T-cell (primary cell): ENCODE measurements at regions not wholly inside any gene's neighbourhood (a gene's known extent, or its start where the extent isn't known, plus 50 kb on each side); places are given as distances from the start of the nearest gene placed in this dataset.

Experiments
- ATAC-seq, 4 experiments: fragments of 200-7000 bp in 3 of 4; fragments of 150-1000 bp in 1 of 4; cut with Tn5 transposase; replicated peaks in 1 of 4; 1 replicate in 3 of 4; 2 replicates in 1 of 4; pipeline ENCODE4 v1.10.0; 2021; ENCODE audit warnings: moderate library complexity in 3 of 4, mild to moderate bottlenecking in 2 of 4, moderate number of reproducible peaks in 1 of 4
- CTCF ChIA-PET, 2 donors: fragments of 300-600 bp; sonication (Branson Sonifier 250); formaldehyde crosslinking; loops; one replicate each; lab custom pipeline; 2022; ENCODE audit warnings: antibody characterized with exemption in 2 of 2; lab: Charles Lee
- POLR2A ChIA-PET, 2 donors: fragments of 300-600 bp; sonication (Branson Sonifier 250); formaldehyde crosslinking; loops; one replicate each; lab custom pipeline; 2022; ENCODE audit warnings: antibody characterized with exemption in 2 of 2; lab: Charles Lee
- DNase-seq, 35 experiments: peaks; one replicate each; pipeline versions ENCODE4 v3.0.0 to v3.0.0-alpha.2; 2013 to 2023
- H3K27ac ChIP-seq: one replicate; pipeline ENCODE4 v1.5.1; 2013; ENCODE audit warnings: low read length
- H3K27me3 ChIP-seq, 2 experiments: replicated peaks in 1 of 2; 1 replicate in 1 of 2; 2 replicates in 1 of 2; pipeline versions ENCODE4 v1.6.1 to v1.7.0; 2013; ENCODE audit warnings: low read length in 1 of 2, mixed read lengths in 1 of 2; ENCODE audit not compliant: control insufficient read depth in 2 of 2, insufficient read depth in 2 of 2; ENCODE audit errors: extremely low read depth in 1 of 2
- H3K36me3 ChIP-seq, 2 donors: 1 replicate in 1 of 2; 2 replicates in 1 of 2; pipeline versions ENCODE4 v1.6.1 to v1.7.0; 2013; ENCODE audit warnings: low read length in 1 of 2; ENCODE audit not compliant: control insufficient read depth in 2 of 2, insufficient read depth in 1 of 2; ENCODE audit errors: extremely low read depth in 1 of 2
- H3K4me1 ChIP-seq, 2 experiments: 1 replicate in 1 of 2; 2 replicates in 1 of 2; pipeline versions ENCODE4 v1.6.1 to v1.7.0; 2013; ENCODE audit warnings: low read length in 2 of 2, mixed read lengths in 1 of 2; ENCODE audit not compliant: insufficient read depth in 2 of 2, control insufficient read depth in 1 of 2; ENCODE audit errors: extremely low read depth in 1 of 2
- H3K4me3 ChIP-seq, 2 donors: 1 replicate in 1 of 2; 2 replicates in 1 of 2; pipeline versions ENCODE4 v1.5.1 to v1.7.0; 2013; ENCODE audit warnings: mild to moderate bottlenecking in 2 of 2, low read length in 1 of 2, moderate library complexity in 1 of 2; ENCODE audit not compliant: control insufficient read depth in 1 of 2; ENCODE audit errors: extremely low read depth in 1 of 2
- H3K9me3 ChIP-seq: 2 replicates; pipeline ENCODE4 v1.7.0; 2013
- H3K27ac Mint-ChIP-seq, 2 donors: one replicate each; pipeline ENCODE4 v1.8.0; 2020 to 2021; ENCODE audit warnings: mild to moderate bottlenecking in 2 of 2, mixed read lengths in 2 of 2
- H3K27me3 Mint-ChIP-seq, 2 donors: one replicate each; pipeline ENCODE4 v1.8.0; 2021 to 2022; ENCODE audit warnings: mixed read lengths in 2 of 2
- H3K36me3 Mint-ChIP-seq: one replicate; pipeline ENCODE4 v1.8.0; 2021; ENCODE audit warnings: mixed read lengths
- H3K4me1 Mint-ChIP-seq, 3 donors: one replicate each; pipeline ENCODE4 v1.8.0; 2020 to 2022; ENCODE audit warnings: mixed read lengths in 3 of 3, mild to moderate bottlenecking in 1 of 3
- H3K4me3 Mint-ChIP-seq, 3 donors: one replicate each; pipeline ENCODE4 v1.8.0; 2020 to 2022; ENCODE audit warnings: mild to moderate bottlenecking in 3 of 3, mixed read lengths in 3 of 3, moderate library complexity in 3 of 3
- H3K9me3 Mint-ChIP-seq, 3 donors: one replicate each; pipeline ENCODE4 v1.8.0; 2020 to 2022; ENCODE audit warnings: mixed read lengths in 3 of 3
- WGBS: methylation state at CpG from one replicate; pipeline ENCODE4 v1.1.5; 2013; ENCODE audit warnings: missing lambda C conversion rate; ENCODE audit not compliant: insufficient coverage; 5-methylcytosine and 5-hydroxymethylcytosine counted together

DNA sequence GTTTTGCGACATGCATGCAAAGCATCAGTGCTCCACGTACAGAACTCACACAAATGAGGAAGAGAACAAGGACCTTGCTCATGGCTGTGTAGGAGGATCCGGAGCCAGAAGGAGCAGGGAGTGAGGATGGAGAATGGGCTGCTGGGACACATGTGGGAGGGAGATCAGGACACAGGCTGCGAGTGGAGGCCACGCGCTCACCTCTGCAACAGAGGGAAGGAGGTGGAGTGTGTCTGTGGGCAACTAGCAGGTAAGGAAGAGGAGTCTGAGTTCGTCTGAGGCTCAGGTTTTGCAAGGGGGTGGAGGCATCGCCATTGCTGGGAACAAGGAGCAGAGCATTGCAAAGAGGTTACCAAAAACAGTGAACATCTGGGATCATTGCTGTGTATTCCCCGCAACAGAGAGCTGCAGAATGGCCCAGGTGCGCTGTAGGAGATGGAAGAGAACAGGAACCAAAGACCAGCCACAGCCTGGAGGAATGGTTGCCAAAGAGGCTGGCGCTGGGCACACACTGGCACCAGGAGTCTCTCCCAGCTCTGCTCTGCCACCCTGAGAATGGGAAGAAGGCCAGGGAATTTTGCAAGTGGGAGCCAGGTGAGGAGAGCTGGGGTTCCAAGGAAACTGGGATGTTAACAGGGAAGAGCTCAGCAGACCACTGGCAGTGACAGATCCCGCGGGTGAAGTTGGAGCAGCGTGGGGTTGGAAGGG lies 90.0 kb upstream of the RPS6KA2 start:
- Mint-ChIP-seq H3K4me3 (no peak overlapping the region), H3K36me3 (no peaks in the 10 kb centered on the region), H3K4me1 (no peaks in the 10 kb centered on the region), H3K9me3 (no peaks in the 10 kb centered on the region), H3K27ac (no peak overlapping the region), H3K27me3 (peaks cover 0 to 3% of the 10 kb centered on the region in 2 donors)
- H3K9me3 ChIP-seq = no peaks in the 10 kb centered on the region
- ATAC-seq = no peak
- peaks cover 0 to 4% of the 10 kb centered on the region in 2 experiments for H3K27me3 ChIP-seq
- ChIA-PET CTCF (no interaction called here), POLR2A (no interaction called here)
- no peaks in the 10 kb centered on the region for H3K4me1 ChIP-seq
- H3K4me3 ChIP-seq = no peak overlapping the region
- no peak overlapping the region for H3K27ac ChIP-seq
- DNase-seq = no peak
- H3K36me3 ChIP-seq = no peaks in the 10 kb centered on the region
- 87% methylated on average over 14 of the region's 14 CpGs for WGBS

DNA sequence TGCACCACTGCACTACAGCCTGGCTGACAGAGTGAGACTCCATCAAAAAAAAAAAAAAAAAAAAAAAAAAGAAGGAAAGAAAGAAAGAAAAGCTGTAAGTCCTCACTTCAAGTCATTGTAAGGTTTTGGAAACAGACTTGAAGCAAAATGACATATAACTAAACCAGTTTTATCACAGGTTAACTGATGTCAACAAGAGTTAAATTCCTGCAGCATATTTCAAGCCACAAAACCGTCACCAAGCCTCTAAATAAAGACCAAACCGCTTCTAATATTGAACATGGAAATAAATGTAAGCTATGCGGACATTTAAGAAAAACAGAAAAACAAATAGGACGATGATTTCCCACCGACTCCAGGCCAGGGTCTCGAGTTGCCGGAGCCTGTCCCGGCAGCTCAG lies 88.9 kb upstream of the RPS6KA2 start:
- CTCF ChIA-PET = no interaction called here
- WGBS = 79% methylated on average over 6 of the region's 8 CpGs
- H3K9me3 ChIP-seq = no peaks in the 10 kb centered on the region
- H3K27me3 Mint-ChIP-seq = peaks cover 0 to 3% of the 10 kb centered on the region in 2 donors
- ATAC-seq (no peak), DNase-seq (no peak)
- POLR2A ChIA-PET = interaction anchor here in 1 of 2 donors (0.6 kb wide), 2 partner anchors 543 to 963 kb away, joined by 5 to 6 read pairs; no protein-coding TSS in a partner anchor
- H3K4me3 ChIP-seq = no peak overlapping the region
- no peak overlapping the region for H3K27ac ChIP-seq
- peaks cover 8% of the 10 kb centered on the region for H3K36me3 Mint-ChIP-seq
- no peaks in the 10 kb centered on the region for H3K36me3 ChIP-seq
- no peak overlapping the region for H3K4me3 Mint-ChIP-seq
- H3K27ac Mint-ChIP-seq = no peak overlapping the region
- H3K4me1 ChIP-seq = no peaks in the 10 kb centered on the region
- peaks cover 6 to 9% (median 8%) of the 10 kb centered on the region in 3 donors for H3K9me3 Mint-ChIP-seq
- H3K27me3 ChIP-seq = peaks cover 0 to 4% of the 10 kb centered on the region in 2 experiments
- H3K4me1 Mint-ChIP-seq = no peaks in the 10 kb centered on the region

DNA sequence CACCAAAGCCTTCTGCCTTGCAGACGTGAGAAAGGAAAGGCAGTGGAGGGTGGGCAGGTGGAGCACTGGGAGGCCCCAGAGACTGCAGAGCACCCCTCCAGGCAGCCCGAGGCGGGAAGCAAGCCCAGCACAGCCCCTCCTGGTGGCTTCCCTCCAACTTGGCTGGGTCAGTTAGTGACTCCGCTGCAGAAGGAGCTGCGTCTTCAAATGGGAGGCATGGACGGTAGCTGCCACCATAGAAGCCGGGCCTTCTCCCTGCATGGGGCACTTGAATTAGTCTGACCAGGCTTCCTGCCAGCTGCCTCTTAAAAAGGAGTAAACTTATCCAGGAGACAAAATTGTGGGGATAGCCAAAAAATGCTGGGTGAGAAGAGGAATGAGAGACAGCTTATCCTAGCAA lies 88.0 kb upstream of the RPS6KA2 start:
- no peak overlapping the region for H3K27ac Mint-ChIP-seq
- ChIA-PET CTCF (no interaction called here), POLR2A (no interaction called here)
- no peaks in the 10 kb centered on the region for H3K4me1 Mint-ChIP-seq
- H3K27ac ChIP-seq = no peak overlapping the region
- no peaks in the 10 kb centered on the region for H3K9me3 ChIP-seq
- no peak overlapping the region for H3K4me3 ChIP-seq
- peaks cover 0 to 3% of the 10 kb centered on the region in 2 donors for H3K27me3 Mint-ChIP-seq
- DNase-seq = no peak
- H3K4me1 ChIP-seq = no peaks in the 10 kb centered on the region
- no peak overlapping the region for H3K4me3 Mint-ChIP-seq
- H3K9me3 Mint-ChIP-seq = peaks cover 6 to 9% (median 8%) of the 10 kb centered on the region in 3 donors
- WGBS = 91% methylated on average over 6 of the region's 7 CpGs
- H3K36me3 Mint-ChIP-seq = peaks cover 8% of the 10 kb centered on the region
- no peak for ATAC-seq
- H3K36me3 ChIP-seq = no peaks in the 10 kb centered on the region
- peaks cover 0 to 6% of the 10 kb centered on the region in 2 experiments for H3K27me3 ChIP-seq

DNA sequence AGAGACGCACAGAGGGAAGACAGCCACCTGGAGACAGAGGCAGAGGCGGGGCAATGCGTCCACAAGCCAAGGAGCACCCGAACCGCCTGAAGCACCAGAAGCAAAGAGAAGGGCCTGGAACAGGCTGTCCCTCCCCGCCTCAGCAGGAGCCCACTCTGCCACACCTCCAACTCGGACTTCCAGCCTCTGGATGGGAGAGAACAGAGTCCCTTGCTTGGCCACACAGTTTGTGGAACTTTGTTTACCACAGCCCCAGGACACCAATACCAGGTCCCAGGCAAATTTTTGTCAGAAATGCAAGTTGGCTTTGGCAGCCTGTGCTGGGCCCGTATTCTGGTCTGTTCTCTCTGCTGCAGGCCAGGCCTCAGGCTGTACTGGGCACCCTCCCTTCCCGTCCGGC lies 87.5 kb upstream of the RPS6KA2 start:
- H3K27ac ChIP-seq = no peak overlapping the region
- H3K27me3 ChIP-seq = peaks cover 0 to 6% of the 10 kb centered on the region in 2 experiments
- H3K9me3 ChIP-seq = no peaks in the 10 kb centered on the region
- Mint-ChIP-seq H3K27me3 (peaks cover 0 to 3% of the 10 kb centered on the region in 2 donors), H3K4me1 (no peaks in the 10 kb centered on the region), H3K9me3 (peaks cover 6 to 9% (median 8%) of the 10 kb centered on the region in 3 donors), H3K36me3 (peaks cover 8% of the 10 kb centered on the region), H3K4me3 (no peak overlapping the region), H3K27ac (no peak overlapping the region)
- no peak for DNase-seq
- WGBS = 91% methylated on average over 8 of the region's 10 CpGs
- H3K4me1 ChIP-seq = no peaks in the 10 kb centered on the region
- no peak for ATAC-seq
- ChIA-PET CTCF (no interaction called here), POLR2A (no interaction called here)
- no peaks in the 10 kb centered on the region for H3K36me3 ChIP-seq
- no peak overlapping the region for H3K4me3 ChIP-seq

DNA sequence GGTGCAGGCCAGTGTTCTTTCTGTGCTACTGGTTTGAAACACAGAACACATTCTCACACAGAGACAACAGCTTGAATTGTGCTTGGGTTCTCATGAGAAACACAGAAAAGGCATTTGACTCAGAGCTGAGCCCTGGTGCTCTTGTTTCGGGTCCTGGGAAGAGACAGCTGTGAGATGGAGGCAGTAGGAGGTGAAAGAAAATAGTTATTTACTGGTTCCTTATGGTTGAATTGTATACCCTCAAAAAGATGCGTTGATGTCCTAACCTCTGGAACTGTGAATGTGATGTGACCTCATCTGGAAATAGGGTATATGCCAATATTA lies 87.1 kb upstream of the RPS6KA2 start:
- DNase-seq (no peak), ATAC-seq (no peak)
- peaks cover 6 to 9% (median 8%) of the 10 kb centered on the region in 3 donors for H3K9me3 Mint-ChIP-seq
- ChIA-PET CTCF (no interaction called here), POLR2A (no interaction called here)
- Histone ChIP-seq H3K36me3 (no peaks in the 10 kb centered on the region), H3K27me3 (peaks cover 0 to 6% of the 10 kb centered on the region in 2 experiments), H3K4me1 (no peaks in the 10 kb centered on the region), H3K4me3 (no peak overlapping the region), H3K27ac (no peak overlapping the region), H3K9me3 (no peaks in the 10 kb centered on the region)
- H3K4me1 Mint-ChIP-seq = no peaks in the 10 kb centered on the region
- peaks cover 8% of the 10 kb centered on the region for H3K36me3 Mint-ChIP-seq
- H3K4me3 Mint-ChIP-seq = no peak overlapping the region
- peaks cover 0 to 3% of the 10 kb centered on the region in 2 donors for H3K27me3 Mint-ChIP-seq
- 88% methylated on average over 2 of the region's 2 CpGs for WGBS
- no peak overlapping the region for H3K27ac Mint-ChIP-seq

DNA sequence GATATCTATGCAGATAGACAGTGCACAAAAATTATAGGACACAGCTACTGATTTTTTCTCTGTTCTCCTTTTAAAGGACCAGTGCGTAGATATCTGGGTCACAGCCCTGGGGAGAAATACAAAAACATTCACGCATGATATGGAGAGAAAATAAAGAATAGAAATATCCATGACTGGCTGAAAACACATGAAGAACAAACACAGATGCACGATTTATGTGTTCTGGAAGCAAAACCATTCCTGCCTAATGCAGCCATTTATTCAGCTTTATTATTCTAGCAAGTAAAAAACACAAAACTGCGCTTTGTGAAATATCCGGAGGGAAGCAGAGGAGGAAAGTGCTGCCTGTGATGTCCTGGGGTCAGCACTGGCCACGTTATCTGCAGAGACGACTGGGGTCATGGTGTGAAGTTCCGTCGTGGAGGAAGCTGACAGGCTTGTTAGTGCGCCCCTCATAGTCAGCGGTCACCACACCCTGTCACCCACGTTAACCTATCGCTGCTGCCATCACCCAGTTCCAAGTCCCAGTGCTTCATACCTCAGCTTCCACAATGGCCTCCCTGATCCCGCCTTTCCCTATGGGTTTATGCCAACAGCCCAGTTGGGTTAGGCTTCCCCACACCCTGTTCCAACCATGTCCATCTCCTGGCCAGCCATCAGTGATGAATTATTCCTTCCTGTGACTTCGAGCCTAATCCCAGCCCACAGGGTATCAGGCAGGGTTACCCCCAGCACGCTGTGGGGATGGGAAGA lies 86.6 kb upstream of the RPS6KA2 start:
- 100% methylated on average over 2 of the region's 16 CpGs for WGBS
- CTCF ChIA-PET = no interaction called here

More for the DNA sequence above, 86.6 kb upstream of the RPS6KA2 start:
- POLR2A ChIA-PET = no interaction called here
- H3K27me3 ChIP-seq = peaks cover 0 to 6% of the 10 kb centered on the region in 2 experiments
- Mint-ChIP-seq H3K9me3 (peaks cover 6 to 9% (median 8%) of the 10 kb centered on the region in 3 donors), H3K27me3 (peaks cover 0 to 3% of the 10 kb centered on the region in 2 donors), H3K4me3 (no peak overlapping the region), H3K4me1 (no peaks in the 10 kb centered on the region), H3K27ac (no peak overlapping the region), H3K36me3 (peaks cover 8% of the 10 kb centered on the region)
- H3K4me3 ChIP-seq = no peak overlapping the region
- ATAC-seq (no peak), DNase-seq (no peak)
- H3K4me1 ChIP-seq = no peaks in the 10 kb centered on the region
- no peaks in the 10 kb centered on the region for H3K36me3 ChIP-seq
- no peak overlapping the region for H3K27ac ChIP-seq
- H3K9me3 ChIP-seq = no peaks in the 10 kb centered on the region
